ENCODE measurements at regions not wholly inside any gene's neighbourhood (a gene's known extent, or its start where the extent isn't known, plus 50 kb on each side); places are given as distances from the start of the nearest gene placed in this dataset.

DNA sequence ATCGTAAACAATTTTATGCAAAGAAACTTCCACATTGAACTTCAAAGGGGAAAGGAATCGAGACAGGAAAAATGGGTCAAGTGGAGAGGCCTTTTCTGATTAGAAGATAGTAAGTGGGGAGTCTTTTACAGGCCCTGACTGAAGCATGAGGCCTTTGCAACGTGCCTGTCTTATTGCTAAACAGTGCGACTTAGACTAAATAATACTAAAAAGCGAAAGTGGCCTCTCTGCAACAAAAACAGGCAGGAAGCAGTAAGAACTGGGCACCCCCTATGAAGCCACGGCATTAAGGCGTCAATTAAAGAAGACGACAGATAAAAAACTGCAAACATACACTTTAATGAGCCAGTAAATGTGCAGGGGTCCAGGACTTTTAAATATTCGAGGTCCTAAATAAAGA is 283.4 kb upstream of the GRIP1 start:
- no peak for DNase-seq (ENCODE audit: low read depth)

GRCh38 chr12:66963901-66964300 is 285.0 kb upstream of the GRIP1 start:
- DNase-seq (ENCODE audit: low read depth): no peak

DNA sequence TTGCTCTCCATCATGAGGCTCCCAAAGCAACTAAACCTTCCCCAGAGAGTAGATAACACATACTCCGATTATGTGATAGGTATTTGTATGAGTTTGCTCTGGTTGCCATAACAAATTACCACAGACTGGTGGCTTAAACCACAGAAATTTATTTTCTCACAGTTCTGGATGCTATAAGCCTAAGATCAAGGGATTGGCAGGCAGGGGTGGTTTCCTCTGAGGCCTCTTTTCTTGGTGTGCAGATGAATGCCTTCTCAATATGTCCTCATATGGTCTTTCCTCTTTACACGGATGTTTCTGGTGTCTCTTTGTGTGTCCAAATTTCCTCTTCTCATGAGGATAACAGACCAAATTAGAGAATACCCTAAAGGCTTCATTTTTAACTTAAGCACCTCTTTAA is 285.8 kb upstream of the GRIP1 start:
- no peak for DNase-seq (ENCODE audit: low read depth)

- no peak for DNase-seq (ENCODE audit: low read depth)
Measured at GRCh38 chr12:66965621-66966020, 286.7 kb upstream of the GRIP1 start.

GRCh38 chr12:66971816-66972215 is 292.9 kb upstream of the GRIP1 start:
- DNase-seq (ENCODE audit: low read depth): no peak

- DNase-seq (ENCODE audit: low read depth): no peak
Measured at GRCh38 chr12:66976526-66976925, 292.6 kb upstream of the CAND1 start.

DNA sequence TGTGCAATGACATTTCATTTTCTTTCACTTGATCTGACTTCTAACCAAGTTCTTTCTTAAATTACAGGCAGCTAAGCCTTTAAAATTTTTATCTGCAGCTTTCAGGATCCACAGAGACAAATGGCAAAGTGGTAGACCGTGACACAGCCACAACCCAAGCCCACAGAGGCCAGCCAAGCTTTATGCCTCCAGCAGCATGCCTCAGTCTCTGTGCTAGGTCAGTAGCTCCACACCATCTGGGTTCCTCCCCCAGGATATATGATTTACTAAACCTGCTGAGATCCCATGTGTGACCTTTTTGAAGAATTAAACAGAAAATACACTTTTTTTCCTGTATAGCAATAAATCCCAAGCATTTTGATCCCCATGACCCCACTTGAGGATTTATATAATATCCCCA is 290.4 kb upstream of the CAND1 start:
- no peak for DNase-seq (ENCODE audit: low read depth)

- no peak for DNase-seq (ENCODE audit: low read depth)
Measured at GRCh38 chr12:66979251-66979650, 289.9 kb upstream of the CAND1 start.

DNA sequence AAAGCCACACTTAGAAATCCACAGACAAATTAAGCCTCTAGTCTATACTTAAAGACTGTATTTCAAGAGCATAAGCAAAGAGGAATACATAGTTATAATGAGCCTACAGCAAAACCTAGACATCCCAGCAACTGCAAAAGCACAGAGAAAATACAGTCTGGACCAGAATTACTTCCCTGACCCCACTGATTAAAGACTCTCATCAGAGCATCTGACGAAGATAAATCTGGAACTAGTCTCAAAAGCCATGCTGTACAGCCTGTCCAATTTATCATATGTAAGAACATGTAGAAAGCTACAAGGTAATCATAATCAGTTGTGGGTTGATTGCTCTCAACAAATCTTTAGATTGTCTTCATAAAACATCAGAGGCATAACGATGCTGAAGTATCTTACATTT is 285.1 kb upstream of the CAND1 start:
- no peak for DNase-seq (ENCODE audit: low read depth)

GRCh38 chr12:66984962-66985361 is 284.2 kb upstream of the CAND1 start:
- no peak for DNase-seq (ENCODE audit: low read depth)

DNA sequence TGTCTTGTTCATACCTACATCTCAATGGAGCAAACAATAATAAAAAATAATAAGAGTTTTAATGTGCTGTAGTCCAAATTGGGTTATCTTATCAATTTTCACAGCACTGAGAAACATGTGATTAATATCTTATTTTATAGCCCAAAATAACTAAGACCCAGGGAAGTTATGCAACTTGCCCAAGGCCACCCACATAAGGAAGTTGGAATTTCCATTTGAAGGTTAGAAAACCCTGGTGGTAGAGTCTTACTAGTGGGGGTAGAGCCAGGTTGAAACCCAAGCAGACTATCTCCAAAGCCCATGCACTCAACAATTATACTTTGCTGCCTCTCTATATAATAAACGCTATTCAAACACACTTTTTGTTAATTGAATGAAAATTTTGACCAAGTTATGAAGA is 270.0 kb upstream of the CAND1 start:
- DNase-seq (ENCODE audit: low read depth): no peak

DNA sequence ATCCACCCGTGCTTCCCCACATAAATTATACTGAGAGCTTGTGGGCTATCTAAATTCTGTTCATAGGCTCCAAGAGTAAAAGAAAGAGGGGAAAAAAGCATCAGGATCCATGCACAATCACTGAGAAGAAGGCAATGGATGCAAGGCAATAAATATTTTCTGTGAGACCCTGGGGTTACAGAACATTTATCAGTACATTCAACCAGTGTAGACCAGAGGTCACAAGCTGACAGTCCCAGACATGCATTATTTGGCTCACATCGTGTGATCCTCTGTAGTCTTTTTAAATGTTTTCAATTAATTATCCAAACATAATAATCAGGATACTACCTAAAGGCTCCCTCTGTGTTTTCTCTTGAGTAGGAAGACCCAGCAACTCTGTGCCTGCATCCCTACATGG is 267.9 kb upstream of the CAND1 start:
- DNase-seq (ENCODE audit: low read depth): no peak

- DNase-seq (ENCODE audit: low read depth): no peak
Measured at GRCh38 chr12:67002720-67003119, 266.4 kb upstream of the CAND1 start.

DNA sequence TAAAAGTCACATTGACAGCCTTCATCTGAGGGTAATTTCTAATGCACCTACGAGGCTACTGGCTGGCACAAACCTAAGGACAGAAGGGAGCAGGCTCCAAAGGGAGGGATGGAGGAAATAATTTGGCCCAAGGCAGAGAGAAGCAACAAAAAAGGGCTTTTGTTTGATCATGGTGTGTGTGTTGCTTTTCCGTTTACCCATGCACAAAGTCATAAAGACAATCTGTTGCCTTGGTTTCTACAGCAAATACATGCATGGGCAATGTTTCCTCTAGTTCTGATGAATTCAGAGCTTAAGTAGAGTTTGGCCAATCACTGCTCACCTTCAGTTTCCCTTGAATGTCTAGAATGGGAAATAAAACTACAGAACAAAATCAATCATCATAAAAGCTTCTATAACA is 262.5 kb upstream of the CAND1 start:
- DNase-seq (ENCODE audit: low read depth): no peak

- no peak for DNase-seq (ENCODE audit: low read depth)
Measured at GRCh38 chr12:67014642-67015041, 254.5 kb upstream of the CAND1 start.

- no peak for DNase-seq (ENCODE audit: low read depth)
Measured at GRCh38 chr12:67018105-67018504, 251.1 kb upstream of the CAND1 start.

DNA sequence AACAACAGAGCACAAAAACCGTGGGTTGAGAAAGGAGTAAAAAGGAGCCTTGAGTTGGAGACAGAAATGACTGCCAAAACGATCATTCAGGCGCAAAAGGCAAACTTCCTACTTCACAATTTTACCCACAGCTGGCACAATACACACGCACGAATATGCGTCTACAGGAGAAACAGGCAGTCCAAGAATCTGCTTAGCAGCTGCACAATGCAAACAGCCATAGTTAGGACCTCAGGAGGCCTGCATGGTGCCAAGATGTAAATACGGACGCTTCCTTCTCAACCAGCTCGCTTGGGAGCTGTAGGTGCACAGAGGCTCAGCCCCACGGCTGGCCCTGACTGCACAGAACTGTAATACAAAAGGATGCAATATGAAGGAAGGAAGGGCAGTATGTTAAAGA is 250.1 kb upstream of the CAND1 start:
- DNase-seq (ENCODE audit: low read depth): no peak

- peak; percentile 35 for DNase-seq (ENCODE audit: low read depth)
Measured at GRCh38 chr12:67025543-67026114, 243.5 kb upstream of the CAND1 start.

DNA sequence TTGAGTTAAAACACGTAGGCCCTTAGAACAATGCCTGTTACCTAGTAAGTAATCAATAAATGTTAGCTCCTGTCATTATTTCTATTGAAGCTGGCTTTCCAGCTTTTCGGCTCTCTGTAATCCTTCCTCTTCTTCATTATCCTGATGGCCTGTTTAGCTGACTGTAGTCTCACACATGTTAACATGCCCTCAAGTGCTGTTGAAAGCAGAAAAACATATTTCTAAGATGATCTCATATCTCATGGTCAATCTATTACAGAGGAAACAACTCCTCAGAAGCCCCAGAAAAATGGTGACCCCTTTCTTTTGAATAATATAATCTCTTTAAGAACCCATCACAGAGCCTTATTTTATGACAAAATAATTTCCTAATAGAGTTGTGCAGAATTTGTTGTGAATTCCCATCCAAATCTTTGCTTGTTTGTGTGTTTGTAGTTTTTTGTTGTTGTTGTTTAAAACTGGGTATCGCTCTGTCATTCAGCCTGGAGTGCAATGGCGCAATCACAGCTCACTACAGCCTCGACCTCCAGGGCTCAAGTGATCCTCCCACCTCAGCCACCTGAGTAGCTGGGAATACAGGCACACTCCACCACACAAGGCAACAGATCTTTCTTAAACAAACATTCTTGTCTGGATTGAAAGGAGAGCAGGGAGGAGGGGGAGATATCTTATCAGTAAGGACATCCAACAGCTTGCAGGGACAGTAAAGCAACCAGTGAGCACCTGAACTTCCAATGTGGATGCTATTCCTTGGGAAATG is 242.5 kb upstream of the CAND1 start:
- DNase-seq (ENCODE audit: low read depth): no peak

- no peak for DNase-seq (ENCODE audit: low read depth)
Measured at GRCh38 chr12:67028529-67028928, 240.6 kb upstream of the CAND1 start.

DNA sequence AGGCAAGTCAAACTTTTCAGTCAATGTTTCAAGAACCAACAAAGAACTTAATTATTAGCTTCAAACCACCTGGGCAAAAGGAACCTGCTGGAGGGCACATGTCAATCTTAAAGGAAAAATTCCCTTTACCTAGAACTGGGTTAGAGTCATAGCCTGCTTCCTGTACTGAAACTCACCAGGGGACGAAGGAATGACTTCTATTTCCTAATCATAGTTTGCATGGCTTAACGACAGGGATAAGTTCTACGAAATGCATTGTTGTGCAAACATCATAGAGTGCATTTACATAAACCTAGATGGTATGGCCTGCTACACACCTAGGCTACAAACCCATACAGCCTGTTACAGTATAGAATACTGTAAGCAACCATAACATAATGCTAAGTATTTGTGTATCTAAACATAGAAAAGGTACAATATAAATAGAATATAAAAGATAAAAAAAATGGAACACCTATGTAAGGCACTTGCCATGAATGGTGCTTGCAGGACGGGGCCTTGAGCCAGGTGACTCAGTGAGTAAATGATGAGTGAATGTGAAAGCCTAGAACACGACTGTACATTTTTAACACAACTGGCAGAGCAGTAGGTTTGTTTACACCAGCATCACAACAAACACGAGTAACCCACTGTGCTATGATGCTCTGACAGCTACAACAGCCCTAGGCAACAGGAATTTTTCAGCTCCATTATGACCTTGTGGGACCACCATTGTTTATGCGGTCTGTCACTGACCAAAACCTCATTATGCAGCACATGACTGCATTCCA is 234.9 kb upstream of the CAND1 start:
- no peak for DNase-seq (ENCODE audit: low read depth)

GRCh38 chr12:67035121-67035520 is 234.0 kb upstream of the CAND1 start:
- DNase-seq (ENCODE audit: low read depth): no peak

GRCh38 chr12:67038486-67038885 is 230.7 kb upstream of the CAND1 start:
- DNase-seq (ENCODE audit: low read depth): no peak
